Prostate gland (tissue), 2 donors: ENCODE measurements at regions not wholly inside any gene's neighbourhood (a gene's known extent, or its start where the extent isn't known, plus 50 kb on each side); places are given as distances from the start of the nearest gene placed in this dataset.

ENCODE experiments used
- DNase-seq: peaks from one replicate; pipeline ENCODE4 v3.0.0-alpha.2; 2019; ENCODE audit warnings: low spot score
- H3K27ac ChIP-seq, 2 donors: fragments of 200-600 bp; sonication (generic); 2 replicates each; pipeline ENCODE4 v1.5.1; 2017 to 2019
- H3K27me3 ChIP-seq: fragments of 200-600 bp; sonication (generic); replicated peaks from 2 replicates; pipeline ENCODE4 v1.5.1; 2019; ENCODE audit not compliant: insufficient read depth
- H3K36me3 ChIP-seq, 2 donors: fragments of 200-600 bp; sonication (generic); 1 replicate in 1 of 2; 2 replicates in 1 of 2; pipeline versions ENCODE4 v1.5.1 to v1.8.1; 2017 to 2019
- H3K4me1 ChIP-seq: fragments of 200-600 bp; sonication (generic); replicated peaks from 2 replicates; pipeline ENCODE4 v1.5.1; 2019
- H3K4me3 ChIP-seq, 2 donors: fragments of 200-600 bp; sonication (generic); 2 replicates each; pipeline ENCODE4 v1.5.1; 2017 to 2019
- H3K9me3 ChIP-seq: fragments of 200-600 bp; sonication (generic); 2 replicates; pipeline ENCODE4 v1.5.1; 2017
- CTCF ChIP-seq, 4 experiments: fragments of 200-600 bp in 2 of 4; fragments of 450-650 bp in 2 of 4; sonication (generic) in 2 of 4; IDR thresholded peaks; 1 replicate in 3 of 4; 2 replicates in 1 of 4; pipeline ENCODE4 v1.5.1; 2016 to 2019; ENCODE audit warnings: antibody characterized with exemption in 4 of 4, mild to moderate bottlenecking in 2 of 4, moderate library complexity in 2 of 4
- POLR2A ChIP-seq: fragments of 450-650 bp; IDR thresholded peaks from one replicate; pipeline ENCODE4 v1.6.1; 2016; ENCODE audit warnings: antibody characterized with exemption, mild to moderate bottlenecking
- POLR2AphosphoS5 ChIP-seq: sonication (generic); formaldehyde crosslinking; IDR thresholded peaks from one replicate; pipeline ENCODE4 v1.6.1; 2017; ENCODE audit warnings: antibody characterized with exemption
- WGBS: methylation state at CpG from one replicate; pipeline ENCODE4 v1.1.5; 2018; 5-methylcytosine and 5-hydroxymethylcytosine counted together
- intact Hi-C: fragments of 100-400 bp; cut with DNase I; formaldehyde crosslinking; loops from one replicate; pipeline ENCODE4 v1.14.2; 2022

- Histone ChIP-seq H3K4me1 (no peaks in the 10 kb centered on the region), H3K36me3 (no peaks in the 10 kb centered on the region), H3K27ac (no peak overlapping the region), H3K4me3 (no peak overlapping the region), H3K9me3 (no peaks in the 10 kb centered on the region), H3K27me3 (no peaks in the 10 kb centered on the region)
- TF ChIP-seq CTCF (IDR thresholded peaks at IDR 0.05) (no peak), POLR2A (no peak), POLR2AphosphoS5 (no peak)
- 98% methylated on average over 2 of the region's 2 CpGs for WGBS
- no peak for DNase-seq
- intact Hi-C loops: no loop called here
These were observed 211.5 kb downstream of the KLF12 start for GRCh38 chr13:73922493-73923393.

GRCh38 chr13:73918691-73919090 lies 215.5 kb downstream of the KLF12 start:
- Histone ChIP-seq H3K27ac (no peak overlapping the region), H3K9me3 (no peaks in the 10 kb centered on the region), H3K4me1 (no peaks in the 10 kb centered on the region), H3K36me3 (no peaks in the 10 kb centered on the region), H3K27me3 (no peaks in the 10 kb centered on the region), H3K4me3 (no peak overlapping the region)
- intact Hi-C loops: no loop called here
- TF ChIP-seq POLR2AphosphoS5 (no peak), CTCF (IDR thresholded peaks at IDR 0.05) (no peak)
- WGBS: 51% methylated on average over 3 of the region's 3 CpGs
- no peak for DNase-seq

- Histone ChIP-seq H3K4me1 (peaks cover 3% of the 10 kb centered on the region), H3K36me3 (no peaks in the 10 kb centered on the region), H3K27me3 (no peaks in the 10 kb centered on the region), H3K4me3 (no peak overlapping the region), H3K27ac (no peak overlapping the region), H3K9me3 (no peaks in the 10 kb centered on the region)
- TF ChIP-seq POLR2A: no peak
- DNase-seq: no peak
- intact Hi-C loops: no loop called here
- 57% methylated on average over 4 of the region's 4 CpGs for WGBS
These were observed 220.3 kb downstream of the KLF12 start for GRCh38 chr13:73913751-73914518.

GRCh38 chr13:73913079-73913740 lies 221.0 kb downstream of the KLF12 start:
- H3K4me3 ChIP-seq: no peak overlapping the region
- no peaks in the 10 kb centered on the region for H3K9me3 ChIP-seq
- no peak for DNase-seq
- TF ChIP-seq POLR2AphosphoS5 (no peak), POLR2A (no peak), CTCF (IDR thresholded peaks at IDR 0.05) (no peak)
- H3K36me3 ChIP-seq: no peaks in the 10 kb centered on the region
- WGBS: 61% methylated on average over 4 of the region's 4 CpGs
- intact Hi-C loops: no loop called here
- H3K27ac ChIP-seq: no peak overlapping the region
- H3K27me3 ChIP-seq: no peaks in the 10 kb centered on the region
- peaks cover 3% of the 10 kb centered on the region for H3K4me1 ChIP-seq

- H3K27me3 ChIP-seq: no peaks in the 10 kb centered on the region
- H3K4me1 ChIP-seq: peaks cover 3% of the 10 kb centered on the region
- H3K36me3 ChIP-seq: no peaks in the 10 kb centered on the region
- H3K4me3 ChIP-seq: no peak overlapping the region
- no peak for DNase-seq
- TF ChIP-seq CTCF (IDR thresholded peaks at IDR 0.05) (no peak), POLR2A (no peak), POLR2AphosphoS5 (no peak)
- H3K27ac ChIP-seq: no peak overlapping the region
- no peaks in the 10 kb centered on the region for H3K9me3 ChIP-seq
- intact Hi-C loops: no loop called here
These were observed 222.8 kb downstream of the KLF12 start for GRCh38 chr13:73911361-73911760.
